ENCODE measurements at regions not wholly inside any gene's neighbourhood (a gene's known extent, or its start where the extent isn't known, plus 50 kb on each side); places are given as distances from the start of the nearest gene placed in this dataset.

DNA sequence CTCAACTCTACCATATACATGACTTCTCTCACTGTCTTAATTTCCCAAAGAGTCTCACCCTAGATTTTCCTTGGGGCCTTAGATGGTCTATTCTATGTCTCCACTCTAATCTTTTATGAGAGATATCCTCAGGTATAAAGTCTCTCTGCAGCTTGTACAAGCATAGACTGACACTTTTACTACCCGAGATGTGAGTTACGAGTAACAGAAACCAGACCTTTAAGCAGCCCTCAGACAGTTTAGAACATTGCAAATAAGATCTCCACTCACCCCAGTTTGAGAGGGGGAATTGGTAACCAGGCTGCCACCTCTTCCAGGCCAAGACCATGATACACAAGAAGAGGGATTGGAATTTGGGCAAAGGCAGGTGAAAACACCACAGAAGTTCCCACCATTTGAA, 542.5 kb downstream of the TLE4 start:
- DNase-seq (ENCODE audit: low read depth): no peak
- no peak overlapping the region for H3K4me3 ChIP-seq (ENCODE audit: low read length)
- TF ChIP-seq, protein P1, sequence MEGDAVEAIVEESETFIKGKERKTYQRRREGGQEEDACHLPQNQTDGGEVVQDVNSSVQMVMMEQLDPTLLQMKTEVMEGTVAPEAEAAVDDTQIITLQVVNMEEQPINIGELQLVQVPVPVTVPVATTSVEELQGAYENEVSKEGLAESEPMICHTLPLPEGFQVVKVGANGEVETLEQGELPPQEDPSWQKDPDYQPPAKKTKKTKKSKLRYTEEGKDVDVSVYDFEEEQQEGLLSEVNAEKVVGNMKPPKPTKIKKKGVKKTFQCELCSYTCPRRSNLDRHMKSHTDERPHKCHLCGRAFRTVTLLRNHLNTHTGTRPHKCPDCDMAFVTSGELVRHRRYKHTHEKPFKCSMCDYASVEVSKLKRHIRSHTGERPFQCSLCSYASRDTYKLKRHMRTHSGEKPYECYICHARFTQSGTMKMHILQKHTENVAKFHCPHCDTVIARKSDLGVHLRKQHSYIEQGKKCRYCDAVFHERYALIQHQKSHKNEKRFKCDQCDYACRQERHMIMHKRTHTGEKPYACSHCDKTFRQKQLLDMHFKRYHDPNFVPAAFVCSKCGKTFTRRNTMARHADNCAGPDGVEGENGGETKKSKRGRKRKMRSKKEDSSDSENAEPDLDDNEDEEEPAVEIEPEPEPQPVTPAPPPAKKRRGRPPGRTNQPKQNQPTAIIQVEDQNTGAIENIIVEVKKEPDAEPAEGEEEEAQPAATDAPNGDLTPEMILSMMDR (IDR thresholded peaks at IDR 0.05; ENCODE audit: insufficient read depth, low read depth, low read length, missing control alignments): no peak

DNA sequence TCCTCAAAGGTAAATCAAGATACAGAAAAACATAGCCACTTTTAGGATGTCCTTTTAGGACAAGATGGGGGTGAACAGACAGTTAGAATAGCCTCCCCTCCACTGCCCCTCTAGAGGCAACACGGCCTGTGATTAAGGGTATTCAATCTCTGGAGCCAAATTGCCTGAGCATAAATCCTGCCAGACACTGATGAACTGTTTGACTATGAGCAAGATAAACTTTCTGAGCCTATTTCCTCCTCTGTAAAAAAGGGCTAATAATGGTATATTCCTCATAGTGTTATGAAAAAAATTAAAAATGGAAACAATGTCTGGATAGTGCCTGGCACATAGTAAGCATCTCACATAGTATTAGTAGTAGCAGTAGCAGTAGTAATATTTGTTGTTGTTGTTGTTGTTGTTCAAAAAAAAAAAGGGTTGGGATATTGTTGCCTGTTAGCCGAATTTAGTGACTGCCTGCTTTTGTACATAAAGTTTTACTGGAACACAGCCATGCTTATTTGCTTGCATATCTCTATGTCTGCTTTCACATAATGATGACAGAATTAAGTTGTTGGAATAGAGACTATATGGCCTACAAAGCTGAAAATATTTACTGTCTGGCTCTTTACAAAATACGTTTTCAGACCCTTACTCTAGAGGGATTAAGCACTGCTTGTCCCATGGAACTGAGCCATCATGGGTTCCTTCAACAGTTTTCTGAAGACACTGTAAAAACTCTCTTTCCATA, 536.3 kb downstream of the TLE4 start:
- TF ChIP-seq, protein P1 (IDR thresholded peaks at IDR 0.05; ENCODE audit: insufficient read depth, low read depth, low read length, missing control alignments): no peak

DNA sequence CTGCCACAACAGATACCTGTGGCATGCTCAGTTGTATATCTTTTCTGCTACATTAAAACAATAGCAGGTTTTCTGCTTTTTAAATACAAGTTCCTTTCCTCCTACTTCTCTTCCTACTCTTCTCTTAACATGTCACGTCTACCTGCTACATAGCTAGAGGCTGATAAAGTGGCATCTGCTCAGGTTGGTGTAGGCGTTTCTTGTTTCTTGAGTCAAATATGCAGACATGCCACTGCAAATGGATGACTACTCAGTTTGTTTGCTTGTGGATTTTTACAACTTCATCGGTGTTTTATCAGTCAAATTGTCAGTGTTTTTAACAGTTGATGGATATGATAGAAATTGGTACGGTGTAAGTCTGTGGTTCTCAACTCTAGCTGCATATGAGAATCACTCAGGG, 525.7 kb downstream of the TLE4 start:
- peak; percentile 15 for DNase-seq (ENCODE audit: low read depth)
- TF ChIP-seq, protein P1 (IDR thresholded peaks at IDR 0.05; ENCODE audit: insufficient read depth, low read depth, low read length, missing control alignments): no peak
- H3K4me3 ChIP-seq (ENCODE audit: low read length): no peak overlapping the region

More for the DNA sequence above, 536.3 kb downstream of the TLE4 start:
- DNase-seq (ENCODE audit: low read depth): no peak
- no peak overlapping the region for H3K4me3 ChIP-seq (ENCODE audit: low read length)

DNA sequence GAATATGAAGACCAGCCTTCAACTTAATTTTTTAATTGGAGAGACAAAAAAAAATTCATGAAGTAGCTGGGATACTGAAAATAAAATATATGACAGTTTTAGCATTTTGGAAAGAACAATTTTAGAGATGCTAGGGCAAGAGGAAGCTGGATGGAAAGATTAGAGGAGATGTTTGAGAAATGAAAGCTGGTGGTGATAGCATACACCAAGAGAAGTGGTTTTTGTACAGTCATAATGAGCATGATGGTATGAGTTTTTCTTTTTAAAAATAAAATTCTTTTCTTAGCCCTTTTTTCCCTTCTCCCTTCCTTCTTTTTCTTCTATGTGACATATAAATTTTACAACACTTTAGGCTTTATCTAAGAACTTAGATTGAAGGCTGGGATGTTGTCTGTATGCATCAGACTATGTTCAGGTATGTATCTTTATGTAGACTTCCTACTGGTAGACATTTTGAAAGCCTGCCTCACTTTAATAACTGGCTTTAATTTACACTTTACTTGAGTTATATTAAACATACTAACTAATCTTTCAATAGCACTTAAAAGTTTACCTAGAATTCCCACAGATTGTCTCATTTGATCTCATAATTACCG, 522.5 kb downstream of the TLE4 start:
- DNase-seq (ENCODE audit: low read depth): no peak
- TF ChIP-seq, protein P1 (IDR thresholded peaks at IDR 0.05; ENCODE audit: insufficient read depth, low read depth, low read length, missing control alignments): no peak
- H3K4me3 ChIP-seq (ENCODE audit: low read length): no peak overlapping the region

DNA sequence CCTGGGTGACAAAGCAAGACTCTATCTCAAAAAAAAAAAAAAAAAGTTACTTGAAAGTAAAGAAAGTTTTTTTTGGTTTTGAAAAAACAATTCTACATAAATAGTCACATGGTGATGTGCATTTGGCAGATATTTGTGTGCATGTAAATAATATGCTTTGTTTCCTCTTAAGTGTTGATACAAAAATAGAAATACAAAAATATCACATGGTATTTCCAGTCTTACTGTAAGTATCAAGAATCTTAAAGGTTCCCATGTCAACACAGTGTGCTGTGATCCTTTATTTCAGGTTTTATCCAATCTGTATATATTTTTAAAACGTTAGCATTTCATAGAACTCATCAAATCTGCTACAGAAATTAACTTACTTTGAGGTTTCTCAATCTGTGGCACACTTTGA, 521.9 kb downstream of the TLE4 start:
- no peak overlapping the region for H3K4me3 ChIP-seq (ENCODE audit: low read length)
- TF ChIP-seq, protein P1 (IDR thresholded peaks at IDR 0.05; ENCODE audit: insufficient read depth, low read depth, low read length, missing control alignments): no peak
- no peak for DNase-seq (ENCODE audit: low read depth)

DNA sequence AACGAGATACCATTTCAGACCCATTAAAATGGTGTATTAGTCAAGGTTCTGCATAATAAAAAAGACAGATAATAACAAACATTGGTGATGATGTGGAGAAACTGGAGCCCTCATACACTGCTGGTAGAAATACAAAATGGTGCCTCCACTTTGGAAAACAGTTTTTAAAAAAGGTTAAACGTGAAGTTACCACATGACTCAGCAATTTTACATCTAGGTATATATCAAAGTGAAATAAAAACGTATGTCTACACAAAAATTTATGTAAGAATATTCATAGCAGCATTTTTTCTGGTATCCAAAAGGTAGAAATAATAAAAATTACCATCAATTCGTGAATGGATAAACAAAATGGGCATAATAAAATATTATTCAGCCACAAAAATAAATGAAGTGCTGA, 519.8 kb downstream of the TLE4 start:
- H3K4me3 ChIP-seq (ENCODE audit: low read length): no peak overlapping the region
- TF ChIP-seq, protein P1 (IDR thresholded peaks at IDR 0.05; ENCODE audit: insufficient read depth, low read depth, low read length, missing control alignments): no peak
- DNase-seq (ENCODE audit: low read depth): no peak

DNA sequence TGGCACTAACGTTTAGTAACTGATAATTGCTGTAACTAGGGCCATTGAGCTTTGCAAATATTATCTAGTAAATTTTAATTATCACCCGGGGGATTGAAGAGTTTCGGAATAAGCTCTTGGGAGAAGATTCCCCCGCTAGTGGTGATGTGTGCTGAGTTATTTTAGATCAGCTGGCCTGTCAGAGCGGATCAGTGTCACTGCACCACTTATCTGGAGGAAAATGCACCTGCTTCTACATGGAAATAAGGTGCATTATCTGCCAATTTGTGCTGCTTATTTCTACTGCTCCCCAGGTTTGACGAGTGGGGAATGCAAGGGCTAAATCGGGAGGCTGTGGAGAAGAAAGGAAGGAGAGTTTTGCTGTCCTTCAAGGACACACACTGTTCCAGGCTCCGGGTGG, 518.6 kb downstream of the TLE4 start:
- no peak overlapping the region for H3K4me3 ChIP-seq (ENCODE audit: low read length)
- TF ChIP-seq, protein P1 (IDR thresholded peaks at IDR 0.05; ENCODE audit: insufficient read depth, low read depth, low read length, missing control alignments): no peak
- DNase-seq (ENCODE audit: low read depth): no peak
